HG02981 (cell line): ENCODE measurements at regions not wholly inside any gene's neighbourhood (a gene's known extent, or its start where the extent isn't known, plus 50 kb on each side); places are given as distances from the start of the nearest gene placed in this dataset.
"Not testable (repeated sequence)": the region's sequence is repeated elsewhere in the genome, so short reads cannot be mapped to it uniquely, and the experiment has no call there.

Experiments
- ATAC-seq: cut with Tn5 transposase; IDR thresholded peaks from one replicate; pipeline ENCODE4 v1.9.1; 2021; ENCODE audit warnings: mild to moderate bottlenecking, moderate library complexity; ENCODE audit not compliant: unreplicated experiment

GRCh38 chr7:85914437-85914836, 727.6 kb upstream of the SEMA3D start:
- no peak for ATAC-seq

GRCh38 chr7:85908051-85908450, 721.2 kb upstream of the SEMA3D start:
- no peak for ATAC-seq

GRCh38 chr7:85897967-85898366, 711.1 kb upstream of the SEMA3D start:
- ATAC-seq: no peak

DNA sequence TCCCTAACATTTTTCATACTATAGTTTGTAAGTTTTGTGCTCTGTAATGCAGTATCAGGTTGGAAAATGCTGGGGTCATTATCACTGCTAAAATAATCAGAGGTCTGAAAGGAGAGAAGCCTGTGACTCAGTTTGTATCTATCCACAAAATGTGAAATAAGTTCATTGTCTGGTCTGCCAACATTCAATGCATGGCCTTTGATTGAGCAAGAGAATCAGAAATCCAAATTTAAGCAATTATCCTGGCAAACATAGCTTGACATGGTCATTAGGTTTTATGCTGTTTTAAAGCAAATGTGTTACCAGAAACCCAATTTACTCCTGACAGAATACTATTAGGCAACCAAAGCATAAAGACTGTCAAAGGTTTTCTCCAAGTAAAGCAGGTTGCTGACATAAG, 709.7 kb upstream of the SEMA3D start:
- no peak for ATAC-seq

GRCh38 chr7:85895835-85896234, 709.0 kb upstream of the SEMA3D start:
- no peak for ATAC-seq

DNA sequence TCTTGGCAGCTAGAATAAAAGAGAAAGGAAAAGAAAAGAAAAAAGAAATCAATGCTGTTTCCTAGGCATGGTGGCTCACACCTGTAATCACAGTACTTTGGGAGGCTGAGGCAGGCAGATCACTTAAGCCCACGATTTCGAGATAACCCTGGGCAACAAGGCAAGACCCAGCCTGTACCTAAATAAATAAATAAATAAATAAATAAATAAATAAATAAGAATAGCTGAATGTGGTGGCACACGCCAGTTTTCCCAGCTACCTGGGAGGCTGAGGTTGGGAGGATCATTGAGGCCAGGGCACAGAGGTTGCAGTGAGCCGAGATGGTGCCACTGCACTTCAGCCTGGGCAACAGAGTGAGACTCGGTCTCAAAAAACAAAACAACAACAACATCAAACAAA, 705.0 kb upstream of the SEMA3D start:
- ATAC-seq: not testable (repeated sequence)

DNA sequence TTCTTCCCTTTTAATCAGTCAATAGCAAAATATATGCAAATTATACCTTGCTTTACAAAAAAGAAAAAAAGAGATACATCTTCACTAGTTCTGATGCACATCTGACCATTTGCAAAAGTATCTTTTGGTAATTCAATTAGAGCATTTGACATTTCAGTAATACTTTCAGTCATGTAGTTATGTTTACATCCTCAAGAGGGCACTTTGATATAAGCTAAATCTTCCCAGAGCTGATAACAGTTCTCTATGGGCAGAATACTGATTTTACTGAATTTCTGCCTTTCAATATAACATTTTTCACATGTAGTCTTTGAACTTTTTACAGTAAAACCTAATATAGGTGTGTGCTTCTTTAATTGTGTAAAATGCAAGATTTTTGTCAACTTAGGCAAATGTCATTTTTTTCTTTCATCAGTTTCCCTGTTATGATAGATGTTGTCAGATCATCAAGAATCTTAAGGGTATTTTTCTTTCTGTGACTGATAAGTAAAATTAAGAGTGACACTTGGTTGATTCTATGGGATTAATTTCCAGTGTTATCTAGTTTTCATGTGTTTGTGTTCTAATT, 703.5 kb upstream of the SEMA3D start:
- ATAC-seq: peak; percentile 81

DNA sequence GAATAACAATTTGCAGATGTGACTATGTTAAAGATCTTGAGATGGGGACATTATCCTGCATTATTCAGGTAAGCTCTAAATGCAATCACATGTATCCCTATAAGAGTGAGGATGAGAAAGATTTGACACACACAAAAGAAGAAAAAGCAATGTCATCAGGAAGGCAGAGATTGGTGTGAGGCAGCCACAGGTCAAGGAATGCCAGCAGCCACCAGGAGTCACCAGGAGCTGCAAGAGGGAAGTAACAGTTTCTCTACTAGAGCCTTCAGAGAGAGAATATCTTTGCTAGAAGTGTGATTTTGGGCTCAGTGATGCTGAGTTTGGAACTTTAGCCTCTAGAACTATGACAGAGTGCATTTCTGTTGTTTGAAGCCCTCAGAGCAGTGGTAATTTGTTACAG, 700.3 kb upstream of the SEMA3D start:
- no peak for ATAC-seq

DNA sequence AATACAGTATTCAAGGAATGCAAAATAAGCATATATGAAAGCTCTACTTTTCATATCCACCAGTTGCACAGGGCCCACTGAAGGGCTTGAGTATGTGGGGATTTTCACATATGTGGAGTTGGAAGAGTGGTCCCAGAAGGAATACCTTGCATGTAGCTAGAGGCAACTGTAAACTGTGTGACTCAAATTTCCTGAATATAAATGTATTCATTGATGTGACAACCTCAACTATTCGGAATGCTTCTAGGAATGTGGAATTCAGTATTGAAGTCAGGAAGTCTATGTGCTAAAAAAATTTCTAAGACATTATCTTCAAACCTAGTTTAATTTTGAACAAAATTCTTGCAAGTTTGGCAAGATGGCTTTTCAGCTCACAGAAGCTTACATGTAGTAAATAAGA, 695.5 kb upstream of the SEMA3D start:
- ATAC-seq: no peak

DNA sequence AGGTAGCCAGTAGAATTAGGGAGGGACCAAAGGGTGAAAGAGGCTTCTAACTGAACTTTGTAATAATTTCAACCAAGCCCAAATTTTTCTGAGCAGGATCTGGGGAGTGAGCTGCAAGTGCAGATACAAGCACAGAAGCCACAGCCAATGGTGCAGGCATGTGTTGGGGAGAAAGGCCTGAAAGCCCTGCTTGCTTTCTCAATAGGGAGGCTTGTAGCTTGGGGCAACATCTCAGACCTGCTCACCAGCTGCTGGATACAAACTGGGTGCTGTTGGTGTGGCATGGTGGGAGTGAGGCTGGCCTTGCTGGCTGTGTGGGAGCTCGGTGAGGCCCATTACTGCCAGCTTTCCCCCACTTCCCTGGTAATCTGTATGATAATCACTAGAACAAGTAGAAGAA, 688.5 kb upstream of the SEMA3D start:
- no peak for ATAC-seq

- no peak for ATAC-seq
These were observed 679.7 kb upstream of the SEMA3D start for GRCh38 chr7:85866540-85866939.

DNA sequence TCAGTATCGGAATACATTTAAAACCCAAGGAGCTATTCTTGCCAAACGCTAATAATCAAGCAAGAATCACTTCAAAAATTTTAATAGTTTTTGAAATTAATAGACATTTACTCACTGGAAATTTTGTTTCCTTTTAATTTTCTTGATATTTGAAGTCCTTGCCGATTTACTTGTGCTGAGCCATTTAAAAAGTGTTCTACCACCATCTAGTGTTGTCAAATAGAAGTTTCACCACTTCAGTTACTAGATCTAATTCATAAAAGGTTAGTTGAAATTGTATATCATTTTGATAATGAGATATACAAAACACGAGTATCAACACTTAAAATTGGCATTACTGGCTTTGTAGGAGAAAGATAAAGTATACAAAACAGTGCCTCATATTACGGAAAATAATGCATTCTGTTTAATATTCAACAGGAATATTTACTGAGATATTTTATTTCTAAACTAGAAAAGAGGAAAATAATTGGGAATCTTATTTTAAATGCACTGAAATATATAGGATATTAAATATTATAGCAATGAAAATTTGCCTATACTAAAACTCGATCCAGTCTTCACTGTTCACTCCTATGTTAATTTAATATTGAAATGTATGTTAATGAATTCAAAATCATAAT, 664.8 kb upstream of the SEMA3D start:
- no peak for ATAC-seq

DNA sequence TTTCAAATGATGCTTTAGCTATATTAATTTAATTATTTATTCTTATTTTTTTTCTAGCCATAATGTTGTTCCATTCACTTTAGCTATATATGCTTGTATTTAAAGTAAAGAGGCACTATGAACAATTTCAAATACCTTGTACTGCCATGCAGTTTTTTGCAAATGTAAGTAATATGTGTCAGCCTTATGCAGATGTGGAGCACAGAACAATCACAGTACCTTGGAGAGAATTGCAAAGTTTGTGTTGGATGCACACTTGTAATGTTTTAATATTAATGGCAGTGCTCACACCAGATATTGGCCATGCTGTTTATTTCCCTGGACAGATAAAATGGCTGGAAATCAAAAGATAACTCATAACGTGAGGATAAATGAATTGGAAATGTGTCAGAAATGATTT, 663.5 kb upstream of the SEMA3D start:
- ATAC-seq: no peak

- ATAC-seq: no peak
These were observed 653.7 kb upstream of the SEMA3D start for GRCh38 chr7:85840554-85840953.

GRCh38 chr7:85833066-85833465, 646.2 kb upstream of the SEMA3D start:
- no peak for ATAC-seq

DNA sequence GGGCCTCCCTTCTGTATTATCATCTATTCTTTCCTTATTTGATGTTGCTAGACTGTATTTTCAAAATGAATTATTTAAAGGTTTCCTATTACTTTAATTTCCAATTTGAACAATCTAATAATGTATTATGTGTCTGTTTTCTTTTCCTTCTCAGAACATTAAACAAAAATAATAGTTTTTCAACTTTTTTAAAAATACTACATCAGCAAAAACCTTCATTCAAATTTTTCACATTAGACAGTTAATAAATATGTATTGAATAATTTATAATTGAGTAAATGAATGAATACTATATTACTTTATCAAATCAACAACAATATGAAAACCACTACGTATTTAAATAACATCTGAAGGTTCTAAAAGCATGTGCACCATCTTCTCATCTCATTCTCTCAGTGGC, 644.1 kb upstream of the SEMA3D start:
- no peak for ATAC-seq

DNA sequence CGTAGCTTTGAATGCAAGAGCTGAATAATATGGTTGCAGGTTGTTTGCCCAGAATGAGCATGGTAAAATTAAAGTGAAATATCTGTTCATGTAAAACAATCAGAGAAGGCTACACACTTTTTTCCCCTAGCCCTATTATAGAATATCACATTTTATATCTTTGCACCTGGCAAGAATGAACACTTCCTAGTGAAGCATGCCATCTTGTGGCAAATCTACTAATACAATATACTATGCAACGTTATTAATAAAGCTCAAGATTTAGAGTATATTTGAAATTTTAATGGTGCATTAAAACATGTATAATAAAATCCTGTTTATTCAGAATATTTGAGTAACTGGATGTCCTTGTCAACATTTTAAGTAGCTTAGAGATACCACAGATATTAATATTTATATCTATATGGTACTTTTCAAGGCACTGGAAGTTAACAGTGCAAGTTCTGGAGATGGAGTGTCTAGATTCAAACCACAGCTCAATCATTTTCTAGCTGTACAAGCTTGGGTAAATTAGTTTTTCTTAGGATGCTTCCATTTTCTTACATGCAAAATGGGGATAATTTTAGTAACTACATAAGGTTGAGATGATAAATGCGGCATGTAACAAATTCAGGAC, 643.1 kb upstream of the SEMA3D start:
- ATAC-seq: no peak

DNA sequence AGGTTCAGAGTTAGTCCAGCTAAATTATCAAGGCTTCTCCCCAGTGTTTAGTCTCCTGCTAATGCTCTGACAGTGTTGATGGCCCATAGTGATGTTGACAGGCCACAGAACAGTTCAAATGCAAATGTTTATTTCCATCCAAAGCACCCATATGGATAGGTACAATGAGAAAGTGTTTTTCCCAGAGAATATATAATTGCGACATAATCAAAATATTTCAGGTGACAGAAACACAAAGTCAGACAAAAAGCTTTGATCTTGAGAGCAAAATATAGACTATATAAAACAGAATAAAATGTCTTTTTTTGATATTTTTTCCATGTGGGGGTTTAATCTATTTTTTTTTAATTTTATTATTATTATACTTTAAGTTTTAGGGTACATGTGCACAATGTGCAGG, 642.3 kb upstream of the SEMA3D start:
- ATAC-seq: no peak

- no peak for ATAC-seq
These were observed 641.8 kb upstream of the SEMA3D start for GRCh38 chr7:85828614-85829013.

GRCh38 chr7:85823396-85824080, 636.7 kb upstream of the SEMA3D start:
- ATAC-seq: no peak

DNA sequence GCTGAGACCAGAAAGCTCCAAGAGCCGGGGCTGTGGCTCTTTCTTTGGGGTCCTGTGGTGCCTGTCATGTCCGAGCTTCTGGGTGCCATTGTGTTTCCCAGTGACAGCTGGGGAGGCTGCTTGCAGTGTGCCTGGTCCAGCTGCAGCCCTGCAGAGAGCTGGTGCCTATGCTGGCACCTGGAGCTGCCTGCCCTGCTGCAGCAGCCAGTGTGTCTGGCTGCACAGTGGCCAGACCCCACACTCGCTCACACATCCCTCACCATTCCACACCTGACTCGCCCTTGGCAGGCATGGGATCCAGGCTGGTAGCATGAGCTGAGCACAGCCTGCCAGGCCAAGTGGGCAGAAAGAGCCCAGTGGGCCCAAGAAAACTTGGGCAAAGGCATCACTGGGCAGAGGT, 635.1 kb upstream of the SEMA3D start:
- ATAC-seq: no peak
